ENCODE measurements at regions not wholly inside any gene's neighbourhood (a gene's known extent, or its start where the extent isn't known, plus 50 kb on each side); places are given as distances from the start of the nearest gene placed in this dataset.

DNA sequence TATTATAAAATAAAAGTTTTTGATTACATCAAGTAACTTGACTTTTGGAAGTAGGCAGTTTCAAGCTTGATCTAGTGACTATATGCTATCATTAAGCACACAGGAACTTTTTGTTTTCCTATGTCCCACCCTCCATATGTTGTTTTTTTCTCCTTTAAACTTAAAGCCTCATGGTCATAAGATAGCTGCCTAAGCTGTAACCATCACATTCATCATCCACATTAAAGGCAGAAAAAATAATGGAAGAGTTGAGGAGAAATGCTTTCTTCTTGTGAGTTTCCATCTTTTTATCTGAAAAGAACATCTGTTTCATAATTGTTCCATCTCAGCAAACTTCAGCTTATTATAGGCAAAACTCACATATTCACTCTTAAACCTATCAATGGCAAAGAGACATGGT lies 630.4 kb downstream of the STK39 start:
- ChIA-PET CTCF (no interaction called here), POLR2A (no interaction called here)
- Histone ChIP-seq H3K79me2 (ENCODE audit: control insufficient read depth, insufficient read depth, low read length) (no peaks in the 10 kb centered on the region), H3K27ac (ENCODE audit: low read length in 2 of 2) (no peak overlapping the region), H3K36me3 (replicated peaks in 1 of 2; ENCODE audit: control extremely low read depth in 1 of 2, control insufficient read depth in 1 of 2, extremely low read depth in 1 of 2, insufficient read depth in 2 of 2, low read length in 1 of 2) (no peaks in the 10 kb centered on the region), H3K9ac (ENCODE audit: low read length) (no peak overlapping the region), H4K20me1 (ENCODE audit: control insufficient read depth, insufficient read depth, low read length, poor library complexity, severe bottlenecking) (no peaks in the 10 kb centered on the region), H2AFZ (ENCODE audit: insufficient read depth, low read depth, low read length, poor library complexity, severe bottlenecking) (no peak overlapping the region), H3K4me3 (ENCODE audit: control extremely low read depth in 1 of 5, extremely low read depth in 1 of 5, insufficient read depth in 1 of 5, low read depth in 2 of 5, low read length in 4 of 5) (no peak overlapping the region), H3K27me3 (replicated peaks in 1 of 4; ENCODE audit: control extremely low read depth in 1 of 4, control insufficient read depth in 3 of 4, insufficient read depth in 4 of 4, low read length in 3 of 4) (no peaks in the 10 kb centered on the region), H3K4me2 (replicated peaks; ENCODE audit: low read depth, low read length, poor library complexity, severe bottlenecking) (no peak overlapping the region), H3K4me1 (ENCODE audit: control insufficient read depth in 2 of 2, insufficient read depth in 2 of 2, low read length in 2 of 2) (no peaks in the 10 kb centered on the region), H3K9me3 (ENCODE audit: control extremely low read depth in 1 of 3, control insufficient read depth in 2 of 3, insufficient read depth in 1 of 3, low read length in 2 of 3) (no peaks in the 10 kb centered on the region)
- no peak overlapping the region for H3K27ac Mint-ChIP-seq
- no peaks in the 10 kb centered on the region for H3K27me3 Mint-ChIP-seq
- H3K9me3 Mint-ChIP-seq (ENCODE audit: insufficient read depth): peaks cover 2% of the 10 kb centered on the region
- no peaks in the 10 kb centered on the region for H3K4me1 Mint-ChIP-seq
- H3K4me3 Mint-ChIP-seq: no peak overlapping the region
- no peak for DNase-seq
- no peak for ATAC-seq (ENCODE audit: low read depth)
- TF ChIP-seq, protein P1, sequence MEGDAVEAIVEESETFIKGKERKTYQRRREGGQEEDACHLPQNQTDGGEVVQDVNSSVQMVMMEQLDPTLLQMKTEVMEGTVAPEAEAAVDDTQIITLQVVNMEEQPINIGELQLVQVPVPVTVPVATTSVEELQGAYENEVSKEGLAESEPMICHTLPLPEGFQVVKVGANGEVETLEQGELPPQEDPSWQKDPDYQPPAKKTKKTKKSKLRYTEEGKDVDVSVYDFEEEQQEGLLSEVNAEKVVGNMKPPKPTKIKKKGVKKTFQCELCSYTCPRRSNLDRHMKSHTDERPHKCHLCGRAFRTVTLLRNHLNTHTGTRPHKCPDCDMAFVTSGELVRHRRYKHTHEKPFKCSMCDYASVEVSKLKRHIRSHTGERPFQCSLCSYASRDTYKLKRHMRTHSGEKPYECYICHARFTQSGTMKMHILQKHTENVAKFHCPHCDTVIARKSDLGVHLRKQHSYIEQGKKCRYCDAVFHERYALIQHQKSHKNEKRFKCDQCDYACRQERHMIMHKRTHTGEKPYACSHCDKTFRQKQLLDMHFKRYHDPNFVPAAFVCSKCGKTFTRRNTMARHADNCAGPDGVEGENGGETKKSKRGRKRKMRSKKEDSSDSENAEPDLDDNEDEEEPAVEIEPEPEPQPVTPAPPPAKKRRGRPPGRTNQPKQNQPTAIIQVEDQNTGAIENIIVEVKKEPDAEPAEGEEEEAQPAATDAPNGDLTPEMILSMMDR (IDR thresholded peaks at IDR 0.05): no peak
- no peak for TF ChIP-seq EZH2 (IDR thresholded peaks at IDR 0.05; ENCODE audit: borderline replicate concordance, insufficient read depth, low read depth, low read length, poor library complexity, severe bottlenecking)
- intact Hi-C loops (cut with micrococcal nuclease): no loop called here

DNA sequence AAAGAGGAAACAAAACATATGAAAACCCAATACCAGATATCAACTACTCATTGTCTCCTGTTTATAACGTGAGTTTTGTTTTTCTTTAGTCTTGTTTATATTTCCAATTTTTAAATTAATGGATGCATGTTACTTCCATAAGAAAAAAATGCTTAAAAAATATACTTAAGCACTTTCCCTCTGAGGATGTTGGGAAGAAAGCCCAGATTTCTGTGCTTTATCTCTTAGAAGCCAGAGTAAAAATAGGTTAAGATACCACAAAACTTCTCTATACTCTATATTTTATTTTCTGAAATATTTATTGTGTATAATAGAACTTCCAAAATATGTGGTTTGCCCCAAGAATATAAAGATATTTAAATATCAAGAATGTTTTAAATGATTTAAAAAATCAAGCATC lies 633.9 kb downstream of the STK39 start:
- WGBS (ENCODE audit: insufficient coverage): no CpG with 5 or more reads among the region's 1 CpG
- no peak overlapping the region for H3K4me2 ChIP-seq (replicated peaks; ENCODE audit: low read depth, low read length, poor library complexity, severe bottlenecking)
- no peaks in the 10 kb centered on the region for H3K9me3 ChIP-seq (ENCODE audit: control extremely low read depth in 1 of 3, control insufficient read depth in 2 of 3, insufficient read depth in 1 of 3, low read length in 2 of 3)
- intact Hi-C loops (cut with micrococcal nuclease): no loop called here
- ChIA-PET CTCF (no interaction called here), POLR2A (no interaction called here)
- no peaks in the 10 kb centered on the region for H3K36me3 ChIP-seq (replicated peaks in 1 of 2; ENCODE audit: control extremely low read depth in 1 of 2, control insufficient read depth in 1 of 2, extremely low read depth in 1 of 2, insufficient read depth in 2 of 2, low read length in 1 of 2)
- H3K27ac Mint-ChIP-seq: no peak overlapping the region
- no peak overlapping the region for H3K4me3 Mint-ChIP-seq
- no peak overlapping the region for H3K27ac ChIP-seq (ENCODE audit: low read length in 2 of 2)
- no peaks in the 10 kb centered on the region for H3K27me3 Mint-ChIP-seq
- no peaks in the 10 kb centered on the region for H3K9me3 Mint-ChIP-seq (ENCODE audit: insufficient read depth)
- H3K4me3 ChIP-seq (ENCODE audit: control extremely low read depth in 1 of 5, extremely low read depth in 1 of 5, insufficient read depth in 1 of 5, low read depth in 2 of 5, low read length in 4 of 5): no peak overlapping the region
- no peaks in the 10 kb centered on the region for H3K4me1 ChIP-seq (ENCODE audit: control insufficient read depth in 2 of 2, insufficient read depth in 2 of 2, low read length in 2 of 2)
- H3K27me3 ChIP-seq (replicated peaks in 1 of 4; ENCODE audit: control extremely low read depth in 1 of 4, control insufficient read depth in 3 of 4, insufficient read depth in 4 of 4, low read length in 3 of 4): no peaks in the 10 kb centered on the region
- ATAC-seq (ENCODE audit: low read depth): no peak
- no peaks in the 10 kb centered on the region for H4K20me1 ChIP-seq (ENCODE audit: control insufficient read depth, insufficient read depth, low read length, poor library complexity, severe bottlenecking)
- H3K79me2 ChIP-seq (ENCODE audit: control insufficient read depth, insufficient read depth, low read length): no peaks in the 10 kb centered on the region
- no peak overlapping the region for H3K9ac ChIP-seq (ENCODE audit: low read length)
- no peaks in the 10 kb centered on the region for H3K4me1 Mint-ChIP-seq
- no peak for DNase-seq
- TF ChIP-seq, protein P1 (IDR thresholded peaks at IDR 0.05): no peak
- H2AFZ ChIP-seq (ENCODE audit: insufficient read depth, low read depth, low read length, poor library complexity, severe bottlenecking): no peak overlapping the region
